ENCODE measurements at regions not wholly inside any gene's neighbourhood (a gene's known extent, or its start where the extent isn't known, plus 50 kb on each side); places are given as distances from the start of the nearest gene placed in this dataset.
A peak's percentile ranks its signal among the peaks of the same experiment; 100 is the strongest.

DNA sequence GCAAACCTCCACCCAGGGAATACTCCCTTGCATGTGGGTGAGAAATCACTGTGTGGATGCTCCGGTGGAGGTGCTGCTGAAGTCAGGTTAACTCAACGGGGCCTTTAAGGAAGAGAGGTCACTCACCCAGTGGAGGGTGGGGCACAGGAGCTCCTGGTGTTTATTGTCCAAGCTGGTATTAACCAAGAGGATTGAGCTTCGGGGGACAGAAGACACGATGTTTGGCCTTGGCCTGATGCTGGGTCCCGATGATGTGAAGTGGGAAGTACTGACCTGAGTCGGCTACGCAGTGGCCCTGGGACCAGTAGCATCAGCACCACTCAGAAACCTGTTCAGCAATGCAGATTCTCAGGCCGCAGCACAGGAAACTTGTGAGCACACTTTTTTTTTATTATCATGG lies 85.7 kb upstream of the WASF3 start:
- Histone ChIP-seq H3K36me3 (ENCODE audit: control insufficient read depth in 2 of 2, insufficient read depth in 2 of 2, low read length in 2 of 2) (no peaks in the 10 kb centered on the region), H3K9me3 (ENCODE audit: control insufficient read depth in 2 of 2, low read length in 2 of 2) (no peaks in the 10 kb centered on the region), H3K4me3 (ENCODE audit: low read length in 2 of 2) (no peak overlapping the region), H3K27ac (ENCODE audit: low read length) (no peak overlapping the region), H3K4me1 (ENCODE audit: control insufficient read depth, insufficient read depth, low read length) (peaks cover 9% of the 10 kb centered on the region), H3K9ac (ENCODE audit: low read length in 2 of 2) (no peak overlapping the region), H3K27me3 (ENCODE audit: control insufficient read depth in 1 of 2, insufficient read depth in 2 of 2, low read length in 2 of 2) (no peaks in the 10 kb centered on the region)

DNA sequence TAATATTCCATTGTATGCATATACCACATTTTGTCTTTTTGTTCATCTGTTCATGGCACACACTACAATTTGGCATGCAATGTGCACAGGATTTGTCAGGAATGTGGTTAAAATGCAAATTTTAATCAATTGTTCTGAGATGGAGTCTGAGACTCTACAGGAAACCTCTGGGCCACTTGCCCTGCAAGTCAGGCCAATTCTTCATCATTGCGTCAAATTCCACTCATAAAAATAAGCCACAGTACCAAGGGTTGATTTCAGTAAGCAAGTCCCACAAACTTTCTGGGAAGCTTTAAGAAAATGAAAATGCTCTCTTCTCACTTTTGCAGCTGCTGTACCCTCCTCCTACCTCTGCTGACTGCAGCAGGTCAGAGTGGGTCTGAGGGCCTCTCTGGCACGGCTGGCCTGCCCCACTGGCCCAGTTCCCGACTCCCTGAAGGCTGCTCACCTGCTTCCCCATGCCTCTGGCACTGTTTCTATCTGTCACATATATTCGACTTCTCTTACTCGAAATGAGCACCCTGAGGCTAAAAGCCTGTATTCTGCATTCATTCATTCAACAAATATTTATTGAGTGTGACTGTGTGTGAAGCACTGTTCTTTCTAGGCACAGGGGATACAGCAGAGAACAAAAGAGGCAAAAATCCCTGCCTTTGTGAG lies 83.8 kb upstream of the WASF3 start:
- Histone ChIP-seq H3K4me3 (ENCODE audit: low read length in 2 of 2) (no peak overlapping the region), H3K9ac (ENCODE audit: low read length in 2 of 2) (no peak overlapping the region), H3K27me3 (ENCODE audit: control insufficient read depth in 1 of 2, insufficient read depth in 2 of 2, low read length in 2 of 2) (no peaks in the 10 kb centered on the region), H3K27ac (ENCODE audit: low read length) (no peak overlapping the region), H3K36me3 (ENCODE audit: control insufficient read depth in 2 of 2, insufficient read depth in 2 of 2, low read length in 2 of 2) (no peaks in the 10 kb centered on the region), H3K4me1 (ENCODE audit: control insufficient read depth, insufficient read depth, low read length) (peaks cover 9% of the 10 kb centered on the region), H3K9me3 (ENCODE audit: control insufficient read depth in 2 of 2, low read length in 2 of 2) (no peaks in the 10 kb centered on the region)

DNA sequence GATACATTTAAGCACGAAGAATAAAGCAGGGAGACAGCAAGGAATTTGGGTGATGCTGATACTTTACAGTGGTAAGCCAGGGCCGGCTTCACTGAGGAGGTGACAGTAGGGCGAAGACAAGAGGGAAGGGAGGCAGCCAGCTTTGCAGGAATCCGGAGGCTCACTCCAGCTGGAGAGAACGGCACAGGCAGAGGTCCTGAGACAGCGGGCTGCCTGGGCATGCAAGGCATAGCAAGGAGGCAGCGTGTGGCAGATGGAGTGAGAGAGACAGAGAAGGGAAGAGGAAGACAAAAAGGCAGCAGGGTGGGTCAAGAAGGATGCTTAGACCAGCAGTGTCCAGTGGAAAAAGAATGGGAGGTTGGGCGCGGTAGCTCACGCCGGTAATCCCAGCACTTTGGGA lies 83.2 kb upstream of the WASF3 start:
- peaks cover 9% of the 10 kb centered on the region for H3K4me1 ChIP-seq (ENCODE audit: control insufficient read depth, insufficient read depth, low read length)
- H3K9ac ChIP-seq (ENCODE audit: low read length in 2 of 2), result no peak overlapping the region
- H3K27ac ChIP-seq (ENCODE audit: low read length), result no peak overlapping the region
- no peak overlapping the region for H3K4me3 ChIP-seq (ENCODE audit: low read length in 2 of 2)
- H3K36me3 ChIP-seq (ENCODE audit: control insufficient read depth in 2 of 2, insufficient read depth in 2 of 2, low read length in 2 of 2), result no peaks in the 10 kb centered on the region
- H3K27me3 ChIP-seq (ENCODE audit: control insufficient read depth in 1 of 2, insufficient read depth in 2 of 2, low read length in 2 of 2), result no peaks in the 10 kb centered on the region
- no peaks in the 10 kb centered on the region for H3K9me3 ChIP-seq (ENCODE audit: control insufficient read depth in 2 of 2, low read length in 2 of 2)

DNA sequence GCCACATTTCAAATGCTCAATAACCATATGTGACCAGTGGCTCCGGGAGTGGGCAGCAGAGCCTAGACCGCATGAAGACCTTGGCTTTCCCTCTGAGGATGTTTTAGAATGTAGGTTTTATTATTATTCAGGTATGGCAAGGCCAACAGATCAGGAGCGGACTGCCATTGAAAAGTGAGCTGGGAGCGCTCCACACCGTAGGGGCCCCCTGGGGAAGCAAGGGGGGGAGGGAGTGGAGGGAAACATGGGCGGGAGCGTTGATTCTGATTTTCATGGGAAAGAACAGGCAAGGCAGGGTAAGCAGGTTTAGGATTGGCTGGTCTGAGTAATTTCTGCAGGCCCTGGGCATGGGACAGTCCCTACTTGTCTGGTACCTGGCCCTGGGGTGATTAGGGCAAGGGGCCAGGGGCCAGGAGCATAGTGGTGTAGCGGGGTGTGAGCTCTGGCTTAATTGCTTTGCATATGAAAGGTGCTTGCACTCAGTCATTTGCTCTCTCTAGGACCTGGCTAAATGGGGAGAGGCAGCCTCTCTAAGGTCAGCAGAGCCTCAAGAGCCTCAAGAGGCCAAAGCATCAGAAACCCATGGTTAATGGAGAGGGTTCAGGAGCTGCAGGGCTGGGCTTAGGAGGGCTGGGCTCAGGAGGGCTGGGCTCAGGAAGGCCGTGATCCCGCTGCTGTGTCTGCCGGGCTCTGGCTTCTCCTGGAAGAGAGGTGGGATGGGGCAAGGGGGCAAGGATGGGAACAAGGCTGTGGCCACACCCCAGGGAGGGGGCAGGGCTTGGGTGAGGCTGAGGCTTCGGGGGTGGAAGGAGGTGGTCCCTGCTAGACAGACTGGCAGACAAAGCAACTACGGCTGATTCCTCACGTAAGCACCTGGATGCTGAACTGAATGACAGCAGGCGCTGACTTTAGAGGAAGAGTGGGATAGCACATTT lies 82.0 kb upstream of the WASF3 start:
- peak overlapping the region; percentile 64 for H3K27ac ChIP-seq (ENCODE audit: low read length)
- no peaks in the 10 kb centered on the region for H3K9me3 ChIP-seq (ENCODE audit: control insufficient read depth in 2 of 2, low read length in 2 of 2)
- H3K4me1 ChIP-seq (ENCODE audit: control insufficient read depth, insufficient read depth, low read length), result peaks cover 9% of the 10 kb centered on the region
- H3K27me3 ChIP-seq (ENCODE audit: control insufficient read depth in 1 of 2, insufficient read depth in 2 of 2, low read length in 2 of 2), result no peaks in the 10 kb centered on the region
- H3K4me3 ChIP-seq (ENCODE audit: low read length in 2 of 2), result peak overlapping the region; percentile 44 to 58
- no peaks in the 10 kb centered on the region for H3K36me3 ChIP-seq (ENCODE audit: control insufficient read depth in 2 of 2, insufficient read depth in 2 of 2, low read length in 2 of 2)
- peak overlapping the region in 1 of 2 donors; percentile 58 for H3K9ac ChIP-seq (ENCODE audit: low read length in 2 of 2)

DNA sequence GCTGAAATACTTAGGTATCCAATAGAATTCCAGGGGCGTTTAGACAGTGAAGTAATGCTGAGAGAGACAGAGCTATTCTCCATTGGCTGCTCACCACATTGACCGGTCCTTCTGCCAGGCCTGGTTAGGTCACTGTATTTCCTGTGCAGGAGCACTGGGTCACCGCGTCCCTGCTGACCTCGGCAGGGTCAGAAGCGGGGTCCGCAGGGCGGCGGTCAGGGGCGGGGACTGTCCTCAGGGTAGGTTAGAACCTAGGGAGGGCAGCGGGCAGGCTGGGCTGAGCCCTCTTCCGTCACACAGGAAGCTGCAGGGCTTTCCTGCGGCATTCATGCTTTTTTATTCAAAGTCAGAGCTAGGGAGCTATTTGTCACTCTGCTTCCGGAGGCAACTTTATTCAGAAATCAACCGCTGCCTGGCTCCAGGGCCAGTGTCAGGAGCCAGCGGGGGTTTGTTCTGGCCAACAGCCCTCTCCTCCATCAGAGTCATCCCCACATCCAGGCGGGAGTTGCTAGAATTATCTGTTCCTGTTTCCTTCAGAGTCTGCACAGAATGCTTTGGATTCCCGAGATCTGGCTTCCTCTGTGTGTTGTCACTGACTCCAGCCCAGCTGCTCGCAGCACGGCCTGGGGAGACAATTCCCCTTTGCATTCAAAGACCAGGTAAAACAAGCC lies 81.2 kb upstream of the WASF3 start:
- no peaks in the 10 kb centered on the region for H3K36me3 ChIP-seq (ENCODE audit: control insufficient read depth in 2 of 2, insufficient read depth in 2 of 2, low read length in 2 of 2)
- H3K9me3 ChIP-seq (ENCODE audit: control insufficient read depth in 2 of 2, low read length in 2 of 2), result no peaks in the 10 kb centered on the region
- peak overlapping the region; percentile 13 to 58 for H3K9ac ChIP-seq (ENCODE audit: low read length in 2 of 2)
- peaks cover 9% of the 10 kb centered on the region for H3K4me1 ChIP-seq (ENCODE audit: control insufficient read depth, insufficient read depth, low read length)
- H3K27me3 ChIP-seq (ENCODE audit: control insufficient read depth in 1 of 2, insufficient read depth in 2 of 2, low read length in 2 of 2), result no peaks in the 10 kb centered on the region
- peak overlapping the region; percentile 44 to 58 for H3K4me3 ChIP-seq (ENCODE audit: low read length in 2 of 2)
- peak overlapping the region; percentile 64 for H3K27ac ChIP-seq (ENCODE audit: low read length)

DNA sequence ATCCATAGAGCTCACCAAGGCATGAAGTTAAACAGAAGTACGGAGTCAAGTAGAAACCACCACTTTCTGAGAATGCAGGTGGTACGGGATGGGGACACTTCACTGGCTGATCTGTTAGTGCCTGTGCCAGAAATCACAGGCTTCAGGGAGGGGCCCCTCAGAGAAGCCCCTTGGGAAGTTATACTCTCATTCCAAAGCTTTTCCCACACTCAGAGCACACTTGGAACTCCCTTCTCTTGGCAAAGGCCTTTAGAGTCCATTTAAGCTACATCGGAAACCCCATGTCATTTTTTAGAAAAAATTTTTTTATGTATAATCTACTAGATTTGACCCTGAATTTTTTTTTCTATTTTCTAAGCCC lies 80.7 kb upstream of the WASF3 start:
- Histone ChIP-seq H3K9ac (ENCODE audit: low read length in 2 of 2) (peak overlapping the region; percentile 13 to 42), H3K9me3 (ENCODE audit: control insufficient read depth in 2 of 2, low read length in 2 of 2) (no peaks in the 10 kb centered on the region), H3K27ac (ENCODE audit: low read length) (peak overlapping the region; percentile 64), H3K27me3 (ENCODE audit: control insufficient read depth in 1 of 2, insufficient read depth in 2 of 2, low read length in 2 of 2) (no peaks in the 10 kb centered on the region), H3K4me1 (ENCODE audit: control insufficient read depth, insufficient read depth, low read length) (peaks cover 9% of the 10 kb centered on the region), H3K36me3 (ENCODE audit: control insufficient read depth in 2 of 2, insufficient read depth in 2 of 2, low read length in 2 of 2) (no peaks in the 10 kb centered on the region), H3K4me3 (ENCODE audit: low read length in 2 of 2) (peak overlapping the region; percentile 44 to 58)

DNA sequence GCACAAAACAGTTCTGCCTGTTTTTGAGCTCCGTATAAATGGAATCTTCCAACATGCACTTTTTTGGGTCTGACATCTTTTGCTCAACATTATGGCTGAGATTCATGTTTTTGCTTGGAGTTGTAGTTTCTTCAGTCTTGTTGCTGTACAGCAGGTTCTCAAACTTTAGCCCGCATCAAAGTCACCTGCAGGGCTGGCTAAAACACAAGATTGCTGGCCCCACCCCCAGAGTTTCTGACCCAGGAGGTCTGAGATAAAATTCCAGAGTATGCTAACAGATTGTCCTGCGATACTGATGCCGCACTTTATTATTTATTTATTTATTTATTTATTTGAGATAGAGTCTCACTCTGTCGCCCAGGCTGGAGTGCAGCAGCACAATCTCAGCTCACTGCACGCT lies 79.8 kb upstream of the WASF3 start:
- Histone ChIP-seq H3K27ac (ENCODE audit: low read length) (no peak overlapping the region), H3K4me3 (ENCODE audit: low read length in 2 of 2) (no peak overlapping the region), H3K4me1 (ENCODE audit: control insufficient read depth, insufficient read depth, low read length) (peaks cover 9% of the 10 kb centered on the region), H3K9ac (ENCODE audit: low read length in 2 of 2) (no peak overlapping the region), H3K36me3 (ENCODE audit: control insufficient read depth in 2 of 2, insufficient read depth in 2 of 2, low read length in 2 of 2) (no peaks in the 10 kb centered on the region), H3K27me3 (ENCODE audit: control insufficient read depth in 1 of 2, insufficient read depth in 2 of 2, low read length in 2 of 2) (no peaks in the 10 kb centered on the region), H3K9me3 (ENCODE audit: control insufficient read depth in 2 of 2, low read length in 2 of 2) (no peaks in the 10 kb centered on the region)

DNA sequence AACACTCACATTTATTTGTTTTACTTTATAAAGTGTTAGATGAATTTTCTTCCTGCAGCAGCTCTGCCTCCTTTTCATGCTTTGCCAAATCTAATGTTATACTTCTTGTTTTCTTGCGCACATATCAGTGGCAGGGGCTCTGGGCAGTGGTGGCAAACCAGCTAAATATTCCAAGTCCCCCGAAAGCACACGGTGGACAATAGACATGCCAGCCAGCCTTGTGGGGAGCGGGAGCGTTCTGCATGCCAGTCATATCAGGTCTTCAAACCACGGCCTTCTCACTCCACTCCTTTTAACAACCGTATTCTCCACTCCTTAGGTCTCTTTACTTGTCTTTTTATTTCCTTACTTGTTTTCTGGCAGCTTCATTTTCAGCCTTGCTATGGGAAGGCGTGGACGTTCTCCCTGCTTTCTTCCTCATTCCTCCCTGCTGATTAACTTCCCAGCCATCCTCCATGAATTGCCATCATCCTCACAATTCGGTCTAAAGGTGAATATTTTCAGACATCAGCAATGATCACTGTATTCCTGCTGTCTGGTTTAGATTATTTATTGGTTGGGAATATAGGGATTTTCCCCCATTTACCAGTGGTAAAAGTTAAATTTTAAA lies 77.1 kb upstream of the WASF3 start:
- no peaks in the 10 kb centered on the region for H3K27me3 ChIP-seq (ENCODE audit: control insufficient read depth in 1 of 2, insufficient read depth in 2 of 2, low read length in 2 of 2)
- no peaks in the 10 kb centered on the region for H3K36me3 ChIP-seq (ENCODE audit: control insufficient read depth in 2 of 2, insufficient read depth in 2 of 2, low read length in 2 of 2)
- H3K27ac ChIP-seq (ENCODE audit: low read length), result no peak overlapping the region
- H3K9me3 ChIP-seq (ENCODE audit: control insufficient read depth in 2 of 2, low read length in 2 of 2), result no peaks in the 10 kb centered on the region
- H3K4me3 ChIP-seq (ENCODE audit: low read length in 2 of 2), result no peak overlapping the region
- peaks cover 12% of the 10 kb centered on the region for H3K4me1 ChIP-seq (ENCODE audit: control insufficient read depth, insufficient read depth, low read length)
- no peak overlapping the region for H3K9ac ChIP-seq (ENCODE audit: low read length in 2 of 2)

DNA sequence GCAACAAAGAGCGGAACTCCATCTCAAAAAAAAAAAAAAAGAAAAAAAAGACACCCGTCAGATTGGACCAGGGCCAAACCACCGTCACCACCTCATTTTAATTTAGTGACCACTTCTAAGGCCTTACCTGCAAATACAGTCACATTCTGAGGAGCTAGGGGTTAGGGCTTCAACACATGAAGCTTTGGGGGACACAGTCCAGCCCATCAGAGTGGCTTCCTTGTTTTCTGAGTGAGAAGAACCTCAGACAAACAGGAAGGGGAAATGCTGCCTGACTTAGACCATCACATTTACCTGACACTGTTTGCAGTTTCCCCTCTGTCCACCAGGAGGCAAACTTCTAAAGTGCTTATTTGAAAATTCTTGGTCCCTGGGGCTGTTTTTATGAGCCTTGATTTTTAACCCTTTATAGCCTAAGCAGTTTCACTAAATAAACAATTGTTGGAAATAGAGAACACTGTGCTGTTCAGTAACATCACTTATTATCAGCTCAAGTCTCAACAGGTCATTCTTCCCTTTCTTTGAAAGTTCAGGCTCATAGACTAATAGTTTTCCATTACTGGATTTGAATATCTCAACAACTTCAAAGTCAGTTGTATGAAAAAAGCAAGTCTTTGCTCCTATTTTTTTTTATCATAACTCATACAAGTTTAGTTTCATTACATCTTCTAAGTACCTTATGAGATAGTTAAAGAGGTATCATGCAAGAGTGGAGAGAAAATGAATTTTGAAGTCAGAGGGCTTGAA lies 74.9 kb upstream of the WASF3 start:
- no peaks in the 10 kb centered on the region for H3K36me3 ChIP-seq (ENCODE audit: control insufficient read depth in 2 of 2, insufficient read depth in 2 of 2, low read length in 2 of 2)
- no peaks in the 10 kb centered on the region for H3K9me3 ChIP-seq (ENCODE audit: control insufficient read depth in 2 of 2, low read length in 2 of 2)
- H3K27ac ChIP-seq (ENCODE audit: low read length), result no peak overlapping the region
- peaks cover 23% of the 10 kb centered on the region for H3K4me1 ChIP-seq (ENCODE audit: control insufficient read depth, insufficient read depth, low read length)
- H3K9ac ChIP-seq (ENCODE audit: low read length in 2 of 2), result no peak overlapping the region
- no peak overlapping the region for H3K4me3 ChIP-seq (ENCODE audit: low read length in 2 of 2)
- H3K27me3 ChIP-seq (ENCODE audit: control insufficient read depth in 1 of 2, insufficient read depth in 2 of 2, low read length in 2 of 2), result no peaks in the 10 kb centered on the region

DNA sequence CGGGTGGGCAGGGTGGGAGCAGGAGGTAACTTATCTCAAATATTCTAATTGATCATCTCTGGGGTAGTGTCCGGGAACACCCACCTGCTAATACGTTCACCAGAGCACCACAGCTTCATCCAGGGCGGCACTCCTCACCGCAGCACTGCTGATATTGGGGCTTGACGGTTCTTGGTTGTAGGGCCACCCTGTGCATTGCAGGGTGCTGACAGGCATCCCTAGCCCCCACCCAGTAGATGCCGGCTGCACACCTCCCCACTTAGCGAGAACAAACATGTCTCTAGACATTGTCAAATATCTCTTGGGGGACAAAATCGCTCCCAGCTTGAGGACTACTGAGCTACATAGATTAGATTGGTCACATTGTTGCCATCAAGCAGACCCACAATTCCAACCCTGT lies 73.9 kb upstream of the WASF3 start:
- H3K27me3 ChIP-seq (ENCODE audit: control insufficient read depth in 1 of 2, insufficient read depth in 2 of 2, low read length in 2 of 2), result no peaks in the 10 kb centered on the region
- H3K9me3 ChIP-seq (ENCODE audit: control insufficient read depth in 2 of 2, low read length in 2 of 2), result no peaks in the 10 kb centered on the region
- no peaks in the 10 kb centered on the region for H3K36me3 ChIP-seq (ENCODE audit: control insufficient read depth in 2 of 2, insufficient read depth in 2 of 2, low read length in 2 of 2)
- no peak overlapping the region for H3K9ac ChIP-seq (ENCODE audit: low read length in 2 of 2)
- peaks cover 23% of the 10 kb centered on the region for H3K4me1 ChIP-seq (ENCODE audit: control insufficient read depth, insufficient read depth, low read length)
- H3K4me3 ChIP-seq (ENCODE audit: low read length in 2 of 2), result no peak overlapping the region
- no peak overlapping the region for H3K27ac ChIP-seq (ENCODE audit: low read length)
